T-cell (primary cell): ENCODE measurements at regions not wholly inside any gene's neighbourhood (a gene's known extent, or its start where the extent isn't known, plus 50 kb on each side); places are given as distances from the start of the nearest gene placed in this dataset.
"Not testable (repeated sequence)": the region's sequence is repeated elsewhere in the genome, so short reads cannot be mapped to it uniquely, and the experiment has no call there.

Experiments
- ATAC-seq, 4 experiments: fragments of 200-7000 bp in 3 of 4; fragments of 150-1000 bp in 1 of 4; cut with Tn5 transposase; replicated peaks in 1 of 4; 1 replicate in 3 of 4; 2 replicates in 1 of 4; pipeline ENCODE4 v1.10.0; 2021; ENCODE audit warnings: moderate library complexity in 3 of 4, mild to moderate bottlenecking in 2 of 4, moderate number of reproducible peaks in 1 of 4
- CTCF ChIA-PET, 2 donors: fragments of 300-600 bp; sonication (Branson Sonifier 250); formaldehyde crosslinking; loops; one replicate each; lab custom pipeline; 2022; ENCODE audit warnings: antibody characterized with exemption in 2 of 2; lab: Charles Lee
- POLR2A ChIA-PET, 2 donors: fragments of 300-600 bp; sonication (Branson Sonifier 250); formaldehyde crosslinking; loops; one replicate each; lab custom pipeline; 2022; ENCODE audit warnings: antibody characterized with exemption in 2 of 2; lab: Charles Lee
- DNase-seq, 35 experiments: peaks; one replicate each; pipeline versions ENCODE4 v3.0.0 to v3.0.0-alpha.2; 2013 to 2023
- H3K27ac ChIP-seq: one replicate; pipeline ENCODE4 v1.5.1; 2013; ENCODE audit warnings: low read length
- H3K27me3 ChIP-seq, 2 experiments: replicated peaks in 1 of 2; 1 replicate in 1 of 2; 2 replicates in 1 of 2; pipeline versions ENCODE4 v1.6.1 to v1.7.0; 2013; ENCODE audit warnings: low read length in 1 of 2, mixed read lengths in 1 of 2; ENCODE audit not compliant: control insufficient read depth in 2 of 2, insufficient read depth in 2 of 2; ENCODE audit errors: extremely low read depth in 1 of 2
- H3K36me3 ChIP-seq, 2 donors: 1 replicate in 1 of 2; 2 replicates in 1 of 2; pipeline versions ENCODE4 v1.6.1 to v1.7.0; 2013; ENCODE audit warnings: low read length in 1 of 2; ENCODE audit not compliant: control insufficient read depth in 2 of 2, insufficient read depth in 1 of 2; ENCODE audit errors: extremely low read depth in 1 of 2
- H3K4me1 ChIP-seq, 2 experiments: 1 replicate in 1 of 2; 2 replicates in 1 of 2; pipeline versions ENCODE4 v1.6.1 to v1.7.0; 2013; ENCODE audit warnings: low read length in 2 of 2, mixed read lengths in 1 of 2; ENCODE audit not compliant: insufficient read depth in 2 of 2, control insufficient read depth in 1 of 2; ENCODE audit errors: extremely low read depth in 1 of 2
- H3K4me3 ChIP-seq, 2 donors: 1 replicate in 1 of 2; 2 replicates in 1 of 2; pipeline versions ENCODE4 v1.5.1 to v1.7.0; 2013; ENCODE audit warnings: mild to moderate bottlenecking in 2 of 2, low read length in 1 of 2, moderate library complexity in 1 of 2; ENCODE audit not compliant: control insufficient read depth in 1 of 2; ENCODE audit errors: extremely low read depth in 1 of 2
- H3K9me3 ChIP-seq: 2 replicates; pipeline ENCODE4 v1.7.0; 2013
- H3K27ac Mint-ChIP-seq, 2 donors: one replicate each; pipeline ENCODE4 v1.8.0; 2020 to 2021; ENCODE audit warnings: mild to moderate bottlenecking in 2 of 2, mixed read lengths in 2 of 2
- H3K27me3 Mint-ChIP-seq, 2 donors: one replicate each; pipeline ENCODE4 v1.8.0; 2021 to 2022; ENCODE audit warnings: mixed read lengths in 2 of 2
- H3K36me3 Mint-ChIP-seq: one replicate; pipeline ENCODE4 v1.8.0; 2021; ENCODE audit warnings: mixed read lengths
- H3K4me1 Mint-ChIP-seq, 3 donors: one replicate each; pipeline ENCODE4 v1.8.0; 2020 to 2022; ENCODE audit warnings: mixed read lengths in 3 of 3, mild to moderate bottlenecking in 1 of 3
- H3K4me3 Mint-ChIP-seq, 3 donors: one replicate each; pipeline ENCODE4 v1.8.0; 2020 to 2022; ENCODE audit warnings: mild to moderate bottlenecking in 3 of 3, mixed read lengths in 3 of 3, moderate library complexity in 3 of 3
- H3K9me3 Mint-ChIP-seq, 3 donors: one replicate each; pipeline ENCODE4 v1.8.0; 2020 to 2022; ENCODE audit warnings: mixed read lengths in 3 of 3
- WGBS: methylation state at CpG from one replicate; pipeline ENCODE4 v1.1.5; 2013; ENCODE audit warnings: missing lambda C conversion rate; ENCODE audit not compliant: insufficient coverage; 5-methylcytosine and 5-hydroxymethylcytosine counted together

- ATAC-seq (no peak), DNase-seq (no peak)
- 72% methylated on average over 3 of the region's 3 CpGs for whole genome bisulfite sequencing
- POLR2A ChIA-PET: no interaction called here
- Histone ChIP-seq H3K27me3 (peaks cover 0 to 8% of the 10 kb centered on the region in 2 experiments), H3K9me3 (no peaks in the 10 kb centered on the region), H3K36me3 (no peaks in the 10 kb centered on the region), H3K4me1 (no peaks in the 10 kb centered on the region), H3K27ac (no peak overlapping the region), H3K4me3 (no peak overlapping the region)
- Mint-ChIP-seq H3K9me3 (no peaks in the 10 kb centered on the region), H3K27me3 (peaks cover 25 to 27% of the 10 kb centered on the region in 2 donors), H3K4me1 (no peaks in the 10 kb centered on the region), H3K36me3 (no peaks in the 10 kb centered on the region), H3K4me3 (no peak overlapping the region), H3K27ac (no peak overlapping the region)
- CTCF ChIA-PET: no interaction called here
Measured at GRCh38 chr16:22705799-22706198, 108.2 kb upstream of the HS3ST2 start.

GRCh38 chr16:22710326-22710725 is 103.6 kb upstream of the HS3ST2 start:
- no peaks in the 10 kb centered on the region for H3K4me1 ChIP-seq
- POLR2A ChIA-PET: no interaction called here
- CTCF ChIA-PET: no interaction called here
- Mint-ChIP-seq H3K4me1 (no peaks in the 10 kb centered on the region), H3K9me3 (peaks cover 13 to 22% (median 17%) of the 10 kb centered on the region in 3 donors), H3K27me3 (peaks cover 11 to 18% of the 10 kb centered on the region in 2 donors), H3K36me3 (no peaks in the 10 kb centered on the region), H3K4me3 (no peak overlapping the region), H3K27ac (no peak overlapping the region)
- no peaks in the 10 kb centered on the region for H3K9me3 ChIP-seq
- no peak for ATAC-seq
- H3K36me3 ChIP-seq: no peaks in the 10 kb centered on the region
- no peaks in the 10 kb centered on the region for H3K27me3 ChIP-seq
- H3K4me3 ChIP-seq: no peak overlapping the region
- H3K27ac ChIP-seq: no peak overlapping the region
- WGBS: no CpG with 5 or more reads among the region's 1 CpG
- DNase-seq: no peak

- CTCF ChIA-PET: no interaction called here
Measured at GRCh38 chr16:22711847-22712246, 102.1 kb upstream of the HS3ST2 start.

GRCh38 chr16:22712471-22712870 is 101.5 kb upstream of the HS3ST2 start:
- Mint-ChIP-seq H3K36me3 (no peaks in the 10 kb centered on the region), H3K4me1 (no peaks in the 10 kb centered on the region), H3K9me3 (peaks cover 13 to 22% (median 17%) of the 10 kb centered on the region in 3 donors), H3K27me3 (peaks cover 2 to 9% of the 10 kb centered on the region in 2 donors), H3K27ac (no peak overlapping the region), H3K4me3 (no peak overlapping the region)
- CTCF ChIA-PET: no interaction called here
- no peak for DNase-seq
- WGBS: 97% methylated on average over 3 of the region's 5 CpGs
- H3K9me3 ChIP-seq: no peaks in the 10 kb centered on the region
- H3K27ac ChIP-seq: no peak overlapping the region
- H3K27me3 ChIP-seq: no peaks in the 10 kb centered on the region
- no peak for ATAC-seq
- no peak overlapping the region for H3K4me3 ChIP-seq
- H3K36me3 ChIP-seq: no peaks in the 10 kb centered on the region
- no peaks in the 10 kb centered on the region for H3K4me1 ChIP-seq
- POLR2A ChIA-PET: no interaction called here

More at GRCh38 chr16:22711847-22712246, 102.1 kb upstream of the HS3ST2 start:
- no peak overlapping the region for H3K27ac ChIP-seq
- H3K4me1 Mint-ChIP-seq: no peaks in the 10 kb centered on the region
- WGBS: 96% methylated on average over 2 of the region's 2 CpGs
- no peak overlapping the region for H3K4me3 Mint-ChIP-seq
- no peak overlapping the region for H3K4me3 ChIP-seq
- no peak overlapping the region for H3K27ac Mint-ChIP-seq
- H3K27me3 Mint-ChIP-seq: peaks cover 3 to 14% of the 10 kb centered on the region in 2 donors
- no peaks in the 10 kb centered on the region for H3K36me3 Mint-ChIP-seq
- ATAC-seq (no peak), DNase-seq (no peak)
- no peaks in the 10 kb centered on the region for H3K36me3 ChIP-seq
- no peaks in the 10 kb centered on the region for H3K9me3 ChIP-seq
- POLR2A ChIA-PET: no interaction called here
- no peaks in the 10 kb centered on the region for H3K4me1 ChIP-seq
- peaks cover 13 to 22% (median 17%) of the 10 kb centered on the region in 3 donors for H3K9me3 Mint-ChIP-seq
- no peaks in the 10 kb centered on the region for H3K27me3 ChIP-seq

- H3K4me3 ChIP-seq, H3K4me1 Mint-ChIP-seq, ATAC-seq, H3K36me3 Mint-ChIP-seq, H3K36me3 ChIP-seq, H3K9me3 ChIP-seq, H3K4me3 Mint-ChIP-seq, H3K27ac ChIP-seq, DNase-seq, H3K4me1 ChIP-seq, CTCF ChIA-PET, H3K9me3 Mint-ChIP-seq, POLR2A ChIA-PET, H3K27ac Mint-ChIP-seq: not testable (repeated sequence)
- 78% methylated on average over 2 of the region's 2 CpGs for whole genome bisulfite sequencing
- peaks cover 17 to 31% of the 10 kb centered on the region in 2 donors for H3K27me3 Mint-ChIP-seq
- peaks cover 0 to 13% of the 10 kb centered on the region in 2 experiments for H3K27me3 ChIP-seq
Measured at GRCh38 chr16:22718598-22718997, 95.4 kb upstream of the HS3ST2 start.

GRCh38 chr16:22719945-22720344 is 94.0 kb upstream of the HS3ST2 start:
- H3K4me1 Mint-ChIP-seq: no peaks in the 10 kb centered on the region
- ChIA-PET POLR2A (no interaction called here), CTCF (interaction anchor here (0.6 kb wide), 2 partner anchors 53 to 98 kb away, joined by 3 to 4 read pairs; no protein-coding TSS in a partner anchor)
- Histone ChIP-seq H3K27me3 (peaks cover 0 to 13% of the 10 kb centered on the region in 2 experiments), H3K36me3 (no peaks in the 10 kb centered on the region), H3K27ac (no peak overlapping the region), H3K4me3 (no peak overlapping the region), H3K9me3 (no peaks in the 10 kb centered on the region), H3K4me1 (no peaks in the 10 kb centered on the region)
- H3K27me3 Mint-ChIP-seq: peaks cover 21 to 29% of the 10 kb centered on the region in 2 donors
- H3K27ac Mint-ChIP-seq: no peak overlapping the region
- WGBS: no CpG with 5 or more reads among the region's 4 CpGs
- no peaks in the 10 kb centered on the region for H3K36me3 Mint-ChIP-seq
- H3K9me3 Mint-ChIP-seq: peaks cover 0 to 5% (median 4%) of the 10 kb centered on the region in 3 donors
- no peak overlapping the region for H3K4me3 Mint-ChIP-seq
- DNase-seq (no peak), ATAC-seq (no peak)
